ENCODE measurements at regions not wholly inside any gene's neighbourhood (a gene's known extent, or its start where the extent isn't known, plus 50 kb on each side); places are given as distances from the start of the nearest gene placed in this dataset.

DNA sequence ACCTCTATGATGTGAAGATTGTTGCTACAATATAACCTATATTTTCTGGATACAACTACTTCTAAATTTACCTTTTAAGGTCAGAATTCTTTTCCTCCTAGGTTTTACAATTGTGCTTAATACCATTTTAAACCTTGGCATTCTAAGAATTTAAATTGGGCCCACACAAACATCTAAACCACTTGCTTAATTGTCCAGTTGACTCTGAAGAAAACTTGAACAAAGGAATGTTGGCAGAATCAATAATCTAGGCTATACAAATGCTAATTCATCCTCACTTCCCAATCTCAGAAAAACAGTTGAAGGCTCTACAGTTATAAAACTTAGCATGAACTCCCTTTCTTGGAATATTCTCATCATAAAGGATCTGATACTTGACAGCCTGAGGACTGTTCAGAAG is 84.3 kb downstream of the RPRM start:
- no peaks in the 10 kb centered on the region for H3K36me3 ChIP-seq (ENCODE audit: insufficient read depth)
- H4K20me1 ChIP-seq (ENCODE audit: insufficient read depth) = no peaks in the 10 kb centered on the region

DNA sequence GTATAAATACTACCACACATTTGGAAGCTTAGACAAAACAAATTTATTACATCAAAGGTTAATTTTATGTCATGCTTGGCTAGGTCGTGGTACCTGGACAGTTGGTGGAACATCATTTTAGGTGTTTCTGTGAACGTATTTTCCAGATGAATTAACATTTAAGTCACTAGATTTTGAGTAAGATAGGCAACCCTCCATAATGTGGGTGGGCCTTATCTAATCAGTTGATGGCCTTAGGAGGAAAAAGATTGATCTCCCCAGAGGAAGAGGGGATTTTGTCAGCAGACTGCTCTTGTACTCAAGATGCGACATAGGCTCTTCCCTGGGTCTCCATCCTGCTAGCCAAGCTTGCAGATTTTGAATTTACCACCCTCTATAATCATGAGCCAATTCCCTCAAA is 85.0 kb downstream of the RPRM start:
- no peak overlapping the region for H2AFZ ChIP-seq (ENCODE audit: low read depth)
- no peak overlapping the region for H3K4me2 ChIP-seq

More for the DNA sequence above, 84.3 kb downstream of the RPRM start:
- H2AFZ ChIP-seq (ENCODE audit: low read depth) = no peak overlapping the region
- H3K4me1 ChIP-seq (ENCODE audit: low read depth, poor library complexity, severe bottlenecking) = no peaks in the 10 kb centered on the region
- H3K79me2 ChIP-seq (ENCODE audit: insufficient read depth, low read depth) = no peaks in the 10 kb centered on the region
- no peak overlapping the region for H3K4me2 ChIP-seq
- H3K4me3 ChIP-seq (IDR thresholded peaks at IDR 0.05; ENCODE audit: insufficient read depth, low read depth, low read length) = no peak overlapping the region
- H3K9ac ChIP-seq = no peak overlapping the region
- H3K27me3 ChIP-seq (ENCODE audit: insufficient read depth, low read depth) = no peaks in the 10 kb centered on the region
- no peak overlapping the region for H3K27ac ChIP-seq
- TF ChIP-seq, protein P1, sequence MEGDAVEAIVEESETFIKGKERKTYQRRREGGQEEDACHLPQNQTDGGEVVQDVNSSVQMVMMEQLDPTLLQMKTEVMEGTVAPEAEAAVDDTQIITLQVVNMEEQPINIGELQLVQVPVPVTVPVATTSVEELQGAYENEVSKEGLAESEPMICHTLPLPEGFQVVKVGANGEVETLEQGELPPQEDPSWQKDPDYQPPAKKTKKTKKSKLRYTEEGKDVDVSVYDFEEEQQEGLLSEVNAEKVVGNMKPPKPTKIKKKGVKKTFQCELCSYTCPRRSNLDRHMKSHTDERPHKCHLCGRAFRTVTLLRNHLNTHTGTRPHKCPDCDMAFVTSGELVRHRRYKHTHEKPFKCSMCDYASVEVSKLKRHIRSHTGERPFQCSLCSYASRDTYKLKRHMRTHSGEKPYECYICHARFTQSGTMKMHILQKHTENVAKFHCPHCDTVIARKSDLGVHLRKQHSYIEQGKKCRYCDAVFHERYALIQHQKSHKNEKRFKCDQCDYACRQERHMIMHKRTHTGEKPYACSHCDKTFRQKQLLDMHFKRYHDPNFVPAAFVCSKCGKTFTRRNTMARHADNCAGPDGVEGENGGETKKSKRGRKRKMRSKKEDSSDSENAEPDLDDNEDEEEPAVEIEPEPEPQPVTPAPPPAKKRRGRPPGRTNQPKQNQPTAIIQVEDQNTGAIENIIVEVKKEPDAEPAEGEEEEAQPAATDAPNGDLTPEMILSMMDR (conservative IDR thresholded peaks at IDR 0.05; ENCODE audit: low read depth, low read length) = no peak

DNA sequence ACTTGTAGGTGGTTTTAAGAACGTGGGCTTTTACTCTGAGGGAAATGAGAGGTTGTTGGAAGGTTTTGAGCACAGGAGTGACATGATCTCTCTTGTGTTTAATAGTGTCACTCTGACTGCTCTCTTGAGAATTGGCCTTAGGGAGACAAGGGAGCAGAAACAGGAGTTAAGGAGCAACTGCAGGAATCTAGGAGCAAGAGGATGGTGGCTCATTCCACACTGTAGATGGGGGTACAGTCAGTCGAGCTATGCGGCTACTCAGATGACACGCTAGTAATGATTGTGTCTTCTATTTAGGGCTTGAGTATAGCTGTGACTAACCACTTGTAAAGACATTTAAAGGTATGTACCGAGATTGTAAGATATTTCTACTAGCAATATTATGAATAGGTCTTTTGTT is 87.4 kb downstream of the RPRM start:
- H3K36me3 ChIP-seq (ENCODE audit: insufficient read depth) = no peaks in the 10 kb centered on the region
- H3K4me2 ChIP-seq = no peak overlapping the region
- no peaks in the 10 kb centered on the region for H3K4me1 ChIP-seq (ENCODE audit: low read depth, poor library complexity, severe bottlenecking)
- no peaks in the 10 kb centered on the region for H3K79me2 ChIP-seq (ENCODE audit: insufficient read depth, low read depth)
- no peak overlapping the region for H3K4me3 ChIP-seq (IDR thresholded peaks at IDR 0.05; ENCODE audit: insufficient read depth, low read depth, low read length)
- no peaks in the 10 kb centered on the region for H4K20me1 ChIP-seq (ENCODE audit: insufficient read depth)
- H3K9ac ChIP-seq = no peak overlapping the region
- TF ChIP-seq, protein P1 (conservative IDR thresholded peaks at IDR 0.05; ENCODE audit: low read depth, low read length) = no peak
- H3K27me3 ChIP-seq (ENCODE audit: insufficient read depth, low read depth) = no peaks in the 10 kb centered on the region
- H2AFZ ChIP-seq (ENCODE audit: low read depth) = no peak overlapping the region
- no peak overlapping the region for H3K27ac ChIP-seq

More for the DNA sequence above, 85.0 kb downstream of the RPRM start:
- H3K27ac ChIP-seq = no peak overlapping the region
- H4K20me1 ChIP-seq (ENCODE audit: insufficient read depth) = no peaks in the 10 kb centered on the region
- H3K27me3 ChIP-seq (ENCODE audit: insufficient read depth, low read depth) = no peaks in the 10 kb centered on the region
- no peaks in the 10 kb centered on the region for H3K36me3 ChIP-seq (ENCODE audit: insufficient read depth)
- H3K79me2 ChIP-seq (ENCODE audit: insufficient read depth, low read depth) = no peaks in the 10 kb centered on the region
- no peak overlapping the region for H3K9ac ChIP-seq
- H3K4me3 ChIP-seq (IDR thresholded peaks at IDR 0.05; ENCODE audit: insufficient read depth, low read depth, low read length) = no peak overlapping the region
- TF ChIP-seq, protein P1 (conservative IDR thresholded peaks at IDR 0.05; ENCODE audit: low read depth, low read length) = no peak
- H3K4me1 ChIP-seq (ENCODE audit: low read depth, poor library complexity, severe bottlenecking) = no peaks in the 10 kb centered on the region

DNA sequence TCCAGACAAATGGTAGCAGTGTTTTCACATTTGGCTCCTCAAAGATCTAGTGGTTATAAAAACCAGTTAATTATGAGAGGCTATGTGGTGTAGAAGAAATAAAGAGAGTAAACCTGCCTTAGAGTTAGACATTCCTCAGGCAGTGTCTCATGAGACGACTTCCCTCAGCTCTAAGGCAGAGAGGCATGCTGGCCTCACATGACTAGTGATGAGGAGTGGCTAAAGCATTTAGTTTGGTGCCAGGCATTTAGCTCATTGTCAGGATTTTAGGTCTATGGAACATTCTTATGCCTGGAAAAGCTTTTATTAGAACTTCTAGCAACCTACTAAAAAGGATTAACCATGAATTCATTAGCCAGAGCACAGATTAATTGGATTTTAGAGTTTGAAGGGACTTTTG is 90.3 kb downstream of the RPRM start:
- Histone ChIP-seq H3K4me2 (no peak overlapping the region), H3K27me3 (ENCODE audit: insufficient read depth, low read depth) (no peaks in the 10 kb centered on the region), H3K4me3 (IDR thresholded peaks at IDR 0.05; ENCODE audit: insufficient read depth, low read depth, low read length) (no peak overlapping the region), H4K20me1 (ENCODE audit: insufficient read depth) (no peaks in the 10 kb centered on the region), H2AFZ (ENCODE audit: low read depth) (no peak overlapping the region), H3K79me2 (ENCODE audit: insufficient read depth, low read depth) (no peaks in the 10 kb centered on the region), H3K27ac (no peak overlapping the region), H3K9ac (no peak overlapping the region), H3K36me3 (ENCODE audit: insufficient read depth) (no peaks in the 10 kb centered on the region), H3K4me1 (ENCODE audit: low read depth, poor library complexity, severe bottlenecking) (no peaks in the 10 kb centered on the region)
- TF ChIP-seq, protein P1 (conservative IDR thresholded peaks at IDR 0.05; ENCODE audit: low read depth, low read length) = no peak

Measured in KMS-11 (cell line).